Activated CD4-positive, alpha-beta T cell treated with anti-CD3 and anti-CD28 coated beads for 36 hours (primary cell): ENCODE measurements at regions not wholly inside any gene's neighbourhood (a gene's known extent, or its start where the extent isn't known, plus 50 kb on each side); places are given as distances from the start of the nearest gene placed in this dataset.

Experiments used
- ATAC-seq: fragments of 200-7000 bp; cut with Tn5 transposase; one replicate; pipeline ENCODE4 v1.10.0; 2021; ENCODE audit warnings: mild to moderate bottlenecking, moderate library complexity
- CTCF ChIA-PET: fragments of 350-600 bp; sonication (Branson Sonifier 250); formaldehyde crosslinking; loops from one replicate; lab custom pipeline; 2021; ENCODE audit warnings: antibody characterized with exemption; lab: Charles Lee
- POLR2A ChIA-PET: fragments of 350-600 bp; sonication (Branson Sonifier 250); formaldehyde crosslinking; loops from one replicate; lab custom pipeline; 2021; ENCODE audit warnings: antibody characterized with exemption, inconsistent platforms; lab: Charles Lee
- DNase-seq: peaks from one replicate; pipeline ENCODE4 v3.0.0-alpha.2; 2020
- H3K27ac Mint-ChIP-seq: one replicate; pipeline ENCODE4 v1.8.0; 2021; ENCODE audit warnings: mixed read lengths
- H3K27me3 Mint-ChIP-seq: one replicate; pipeline ENCODE4 v1.8.0; 2021; ENCODE audit warnings: mixed read lengths
- H3K36me3 Mint-ChIP-seq: one replicate; pipeline ENCODE4 v1.8.0; 2021; ENCODE audit warnings: low read depth, mixed read lengths
- H3K4me1 Mint-ChIP-seq: one replicate; pipeline ENCODE4 v1.8.0; 2021; ENCODE audit warnings: mixed read lengths
- H3K4me3 Mint-ChIP-seq: one replicate; pipeline ENCODE4 v1.8.0; 2021; ENCODE audit warnings: mild to moderate bottlenecking, moderate library complexity, mixed read lengths
- H3K9me3 Mint-ChIP-seq: one replicate; pipeline ENCODE4 v1.8.0; 2021; ENCODE audit warnings: low read depth, mixed read lengths
- intact Hi-C, 2 experiments: fragments of 100-400 bp; cut with DNase I in 1 of 2; cut with micrococcal nuclease in 1 of 2; formaldehyde crosslinking; loops; one replicate each; pipeline versions ENCODE4 v1.14.2 to v1.15.1; 2022 to 2024; cut with DNase I, micrococcal nuclease

DNA sequence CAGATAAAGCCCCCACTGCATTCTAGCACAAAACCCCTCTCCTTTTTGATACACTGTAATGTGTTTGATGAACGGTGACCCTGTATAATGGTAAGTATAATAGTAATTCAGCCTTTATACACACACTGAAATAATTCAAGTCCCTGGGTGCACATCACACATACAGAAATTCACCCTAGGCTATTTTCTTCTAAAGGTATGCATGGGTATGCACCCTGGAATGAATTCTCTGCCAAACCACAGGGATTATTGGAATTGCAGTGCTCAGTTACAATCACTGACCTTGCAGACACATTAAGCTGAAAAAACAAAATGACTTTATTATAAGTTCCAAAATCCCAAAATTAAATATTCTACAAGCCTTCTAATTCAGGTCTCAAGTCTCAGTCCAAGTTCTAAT is 245.9 kb upstream of the FAT3 start:
- ATAC-seq (no peak), DNase-seq (no peak)
- Mint-ChIP-seq H3K4me1 (no peaks in the 10 kb centered on the region), H3K4me3 (no peak overlapping the region), H3K27me3 (no peaks in the 10 kb centered on the region), H3K27ac (no peak overlapping the region), H3K36me3 (no peaks in the 10 kb centered on the region), H3K9me3 (peaks cover 3% of the 10 kb centered on the region)
- intact Hi-C loops, result no loop called here
- POLR2A ChIA-PET, result no interaction called here
- CTCF ChIA-PET, result no interaction called here

DNA sequence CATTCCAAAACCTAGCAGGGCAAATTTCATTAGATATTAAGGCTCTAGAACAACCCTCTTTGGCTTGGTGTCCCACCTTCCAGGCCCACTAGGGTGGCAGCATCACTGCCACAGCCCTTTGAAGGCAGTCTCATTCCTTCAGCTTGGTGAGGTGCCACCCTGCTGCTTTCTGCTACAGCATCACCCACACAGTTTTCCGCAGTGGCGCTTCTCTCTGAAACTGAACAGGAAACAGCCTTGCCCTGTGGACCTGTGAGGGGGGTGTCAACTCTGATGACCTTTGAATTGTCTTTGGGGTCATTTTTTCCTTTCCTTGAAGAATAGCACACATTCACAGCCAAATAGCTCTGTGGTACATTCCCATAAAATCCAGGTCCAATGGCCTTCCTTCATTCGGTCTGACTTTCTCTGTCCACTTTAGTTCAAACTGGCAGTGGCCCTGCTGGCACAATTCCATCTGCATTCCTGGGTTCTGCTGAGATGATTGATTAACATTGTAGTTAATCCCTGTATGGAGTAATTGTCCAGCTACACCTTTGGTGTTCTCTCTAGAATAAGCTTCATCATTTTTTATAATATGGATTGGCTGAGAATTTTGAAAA is 251.9 kb upstream of the FAT3 start:
- ATAC-seq, result no peak
- Mint-ChIP-seq H3K27ac (no peak overlapping the region), H3K36me3 (no peaks in the 10 kb centered on the region), H3K9me3 (peaks cover 2% of the 10 kb centered on the region), H3K4me1 (no peaks in the 10 kb centered on the region), H3K27me3 (no peaks in the 10 kb centered on the region), H3K4me3 (no peak overlapping the region)
- no peak for DNase-seq
- ChIA-PET CTCF (no interaction called here), POLR2A (no interaction called here)
- intact Hi-C loops, result no loop called here

DNA sequence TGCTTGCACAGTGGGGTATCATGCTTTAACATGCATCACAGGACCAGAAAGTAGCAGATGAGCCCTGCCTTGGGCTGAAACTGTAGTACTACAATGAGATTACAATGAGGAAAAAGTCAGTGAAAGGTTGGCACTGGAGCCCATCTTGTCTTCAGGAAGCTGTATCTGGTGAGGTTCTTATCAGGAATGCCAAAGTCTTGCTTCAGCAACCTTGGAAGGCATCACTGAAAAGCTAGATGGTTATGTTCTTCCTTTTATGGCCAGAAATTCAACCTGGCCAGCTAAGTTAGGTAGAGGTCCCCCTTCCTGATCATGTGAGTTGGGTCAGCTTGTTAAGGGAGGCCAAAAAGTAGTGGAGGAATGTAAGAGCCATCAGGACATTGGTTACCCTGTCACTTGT is 254.0 kb upstream of the FAT3 start:
- Mint-ChIP-seq H3K27me3 (no peaks in the 10 kb centered on the region), H3K27ac (no peak overlapping the region), H3K9me3 (peaks cover 2% of the 10 kb centered on the region), H3K36me3 (no peaks in the 10 kb centered on the region), H3K4me3 (no peak overlapping the region), H3K4me1 (no peaks in the 10 kb centered on the region)
- DNase-seq, result no peak
- ChIA-PET CTCF (no interaction called here), POLR2A (no interaction called here)
- intact Hi-C loops, result no loop called here
- ATAC-seq, result no peak

DNA sequence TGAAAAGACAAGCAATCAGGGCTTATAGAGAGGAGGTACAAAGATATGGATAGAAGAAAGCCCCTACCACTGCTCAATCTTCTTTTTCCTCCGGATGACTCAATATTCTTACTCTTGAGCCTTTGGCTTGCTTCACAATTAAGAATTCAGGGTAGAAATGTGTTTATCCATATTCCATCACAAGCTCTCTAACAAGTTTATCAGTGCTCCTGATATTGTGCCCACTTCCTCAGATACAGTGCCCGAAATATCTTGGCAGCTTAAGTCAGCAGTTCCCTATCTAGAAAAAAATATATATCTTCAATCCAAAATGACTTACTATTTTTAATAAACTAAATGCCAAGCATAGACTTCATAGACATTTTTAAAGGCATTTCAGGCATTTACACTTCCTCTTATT is 255.1 kb upstream of the FAT3 start:
- H3K27me3 Mint-ChIP-seq, result no peaks in the 10 kb centered on the region
- H3K9me3 Mint-ChIP-seq, result peaks cover 2% of the 10 kb centered on the region
- ChIA-PET CTCF (no interaction called here), POLR2A (no interaction called here)
- H3K27ac Mint-ChIP-seq, result no peak overlapping the region
- no peaks in the 10 kb centered on the region for H3K36me3 Mint-ChIP-seq
- intact Hi-C loops, result no loop called here
- no peak overlapping the region for H3K4me3 Mint-ChIP-seq
- no peaks in the 10 kb centered on the region for H3K4me1 Mint-ChIP-seq
- DNase-seq, result no peak
- ATAC-seq, result no peak

DNA sequence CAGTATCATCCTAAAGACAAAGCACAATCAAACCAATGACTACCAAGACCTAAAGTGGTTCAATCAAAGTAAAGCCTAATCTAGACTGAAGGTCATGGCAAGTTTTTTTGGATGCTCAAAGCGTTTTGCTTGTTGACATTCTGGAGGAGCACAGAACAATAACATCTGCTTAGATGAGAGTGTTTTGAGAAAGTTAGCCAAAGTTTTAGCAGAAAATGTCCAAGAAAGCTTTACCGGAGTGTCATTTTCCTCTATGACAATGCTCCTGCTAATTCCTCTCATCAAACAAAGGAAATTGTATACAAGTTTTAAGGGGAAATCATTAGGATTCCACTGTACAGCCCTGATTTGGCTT is 256.9 kb upstream of the FAT3 start:
- DNase-seq (no peak), ATAC-seq (no peak)
- ChIA-PET POLR2A (no interaction called here), CTCF (no interaction called here)
- H3K27me3 Mint-ChIP-seq, result no peaks in the 10 kb centered on the region
- no peak overlapping the region for H3K4me3 Mint-ChIP-seq
- intact Hi-C loops, result no loop called here
- no peak overlapping the region for H3K27ac Mint-ChIP-seq
- no peaks in the 10 kb centered on the region for H3K36me3 Mint-ChIP-seq
- peaks cover 3% of the 10 kb centered on the region for H3K9me3 Mint-ChIP-seq
- no peaks in the 10 kb centered on the region for H3K4me1 Mint-ChIP-seq

DNA sequence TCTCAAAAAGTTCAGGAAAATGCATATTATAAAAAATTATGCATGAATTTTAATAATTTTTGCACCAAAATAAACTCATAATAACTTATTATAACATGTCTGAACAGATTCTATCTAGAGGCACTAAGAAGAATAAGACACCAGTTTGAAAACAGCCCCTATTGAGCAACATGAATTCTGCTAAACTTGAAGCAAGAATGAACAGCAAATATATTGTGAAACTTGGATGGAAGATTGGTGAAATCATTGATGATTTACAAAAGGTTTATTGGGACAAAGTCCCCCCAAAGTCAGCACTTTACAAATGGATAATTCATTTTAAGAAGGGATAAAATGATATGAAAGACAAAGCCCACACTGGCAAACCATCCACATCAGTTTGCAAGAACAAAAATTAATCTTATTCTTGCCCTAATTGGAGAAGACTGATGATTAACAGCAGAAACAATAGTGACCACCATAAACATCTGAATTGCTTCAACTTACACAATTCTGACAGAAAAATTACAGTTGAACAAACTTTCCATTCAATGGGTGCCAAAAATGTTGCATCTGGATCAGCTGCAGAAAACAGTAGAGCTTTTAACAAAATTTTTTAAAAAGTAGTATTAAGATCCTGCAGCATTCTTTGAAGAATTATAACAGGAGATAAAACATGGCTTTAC is 257.5 kb upstream of the FAT3 start:
- Mint-ChIP-seq H3K9me3 (peaks cover 6% of the 10 kb centered on the region), H3K4me3 (no peak overlapping the region), H3K36me3 (no peaks in the 10 kb centered on the region), H3K4me1 (no peaks in the 10 kb centered on the region), H3K27ac (no peak overlapping the region), H3K27me3 (no peaks in the 10 kb centered on the region)
- intact Hi-C loops, result no loop called here
- no peak for DNase-seq
- CTCF ChIA-PET, result no interaction called here
- POLR2A ChIA-PET, result no interaction called here
- ATAC-seq, result no peak

DNA sequence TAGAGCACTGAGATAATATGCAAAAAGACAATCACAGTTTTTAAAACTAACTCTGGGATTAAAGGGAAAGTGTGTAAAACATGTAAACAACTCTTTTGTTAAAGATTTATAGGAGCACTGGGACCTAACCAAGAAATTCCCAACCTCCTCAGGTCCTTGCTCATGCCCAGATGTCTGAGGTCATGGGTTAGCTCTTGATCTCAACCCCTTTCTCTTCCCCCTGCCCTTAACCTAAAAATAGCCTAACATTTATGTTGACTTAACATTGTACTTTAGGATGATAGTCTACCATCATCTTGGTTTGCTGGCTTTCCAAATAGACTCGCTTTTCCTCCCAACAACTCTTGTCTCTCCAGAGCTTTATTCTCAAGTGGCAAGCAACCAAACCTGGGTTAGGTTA is 258.2 kb upstream of the FAT3 start:
- DNase-seq, result no peak
- ChIA-PET POLR2A (no interaction called here), CTCF (no interaction called here)
- H3K4me1 Mint-ChIP-seq, result no peaks in the 10 kb centered on the region
- H3K27ac Mint-ChIP-seq, result no peak overlapping the region
- H3K9me3 Mint-ChIP-seq, result peaks cover 8% of the 10 kb centered on the region
- ATAC-seq, result no peak
- no peak overlapping the region for H3K4me3 Mint-ChIP-seq
- intact Hi-C loops, result no loop called here
- H3K36me3 Mint-ChIP-seq, result no peaks in the 10 kb centered on the region
- H3K27me3 Mint-ChIP-seq, result no peaks in the 10 kb centered on the region

DNA sequence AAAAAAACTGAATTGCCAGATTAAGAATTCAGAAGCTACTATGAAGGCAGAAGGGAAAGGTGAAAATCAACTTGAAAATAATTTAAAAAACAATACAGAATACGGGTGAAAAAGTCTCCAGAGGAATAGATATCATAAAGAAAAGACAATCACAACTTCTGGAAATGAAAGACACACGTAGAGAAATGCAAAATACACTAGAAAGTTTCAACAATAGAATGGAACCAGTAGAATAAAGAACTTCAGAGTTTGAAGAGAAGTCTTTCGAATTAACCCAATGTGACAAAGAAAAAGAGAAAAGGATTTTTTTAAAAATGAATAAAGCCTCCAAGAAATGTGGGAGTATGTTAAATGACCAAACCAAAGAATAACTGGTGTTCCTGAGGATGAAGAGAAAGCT is 263.8 kb upstream of the FAT3 start:
- no peak for DNase-seq
- POLR2A ChIA-PET, result no interaction called here
- no peaks in the 10 kb centered on the region for H3K27me3 Mint-ChIP-seq
- H3K4me3 Mint-ChIP-seq, result no peak overlapping the region
- CTCF ChIA-PET, result no interaction called here
- peaks cover 28% of the 10 kb centered on the region for H3K9me3 Mint-ChIP-seq
- no peak for ATAC-seq
- H3K36me3 Mint-ChIP-seq, result no peaks in the 10 kb centered on the region
- no peak overlapping the region for H3K27ac Mint-ChIP-seq
- intact Hi-C loops, result no loop called here
- H3K4me1 Mint-ChIP-seq, result no peaks in the 10 kb centered on the region

DNA sequence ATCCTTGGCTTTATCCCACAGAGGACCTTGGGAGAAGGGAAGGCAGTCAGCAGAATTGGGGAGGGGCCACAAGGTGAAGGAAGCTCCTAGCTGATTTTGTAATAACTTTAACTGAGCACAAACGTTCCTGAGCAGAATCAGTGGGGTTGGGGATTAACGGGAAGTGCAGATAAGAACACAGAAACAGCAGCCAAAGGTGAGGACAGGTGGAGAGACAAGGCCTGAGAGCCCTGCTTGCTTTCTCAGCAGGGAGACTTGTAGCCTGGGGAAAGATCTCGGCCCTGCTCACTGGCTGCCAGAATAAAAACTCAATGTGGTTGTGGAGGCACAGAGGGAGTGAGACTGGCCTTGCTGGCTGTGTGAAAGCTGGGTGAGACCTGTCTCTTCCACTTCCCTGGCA is 265.2 kb upstream of the FAT3 start:
- POLR2A ChIA-PET, result no interaction called here
- H3K4me3 Mint-ChIP-seq, result no peak overlapping the region
- DNase-seq (no peak), ATAC-seq (no peak)
- no peaks in the 10 kb centered on the region for H3K4me1 Mint-ChIP-seq
- no peak overlapping the region for H3K27ac Mint-ChIP-seq
- H3K36me3 Mint-ChIP-seq, result no peaks in the 10 kb centered on the region
- intact Hi-C loops, result no loop called here
- CTCF ChIA-PET, result no interaction called here
- peaks cover 28% of the 10 kb centered on the region for H3K9me3 Mint-ChIP-seq
- no peaks in the 10 kb centered on the region for H3K27me3 Mint-ChIP-seq

DNA sequence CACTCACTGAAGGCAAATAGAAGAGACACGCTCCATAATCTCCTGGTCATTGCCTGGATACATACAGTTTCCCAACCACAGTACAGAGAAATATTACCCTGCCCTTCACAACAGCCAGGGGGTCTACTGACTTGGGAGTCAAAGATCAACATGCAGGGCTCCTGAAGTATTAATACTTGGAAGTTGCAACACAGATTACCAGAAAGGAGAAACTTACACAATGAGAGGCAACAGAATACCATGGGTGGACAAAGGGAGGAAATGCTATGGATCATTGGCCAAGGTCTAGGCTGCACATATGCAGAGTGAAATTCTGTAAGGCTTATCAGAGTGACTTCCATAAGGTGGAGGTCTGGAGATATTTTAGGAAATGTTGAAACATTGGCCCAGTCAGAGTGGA is 267.9 kb upstream of the FAT3 start:
- no peak for ATAC-seq
- Mint-ChIP-seq H3K27me3 (no peaks in the 10 kb centered on the region), H3K9me3 (peaks cover 22% of the 10 kb centered on the region), H3K4me3 (no peak overlapping the region), H3K4me1 (no peaks in the 10 kb centered on the region), H3K27ac (no peak overlapping the region), H3K36me3 (no peaks in the 10 kb centered on the region)
- no peak for DNase-seq
- CTCF ChIA-PET, result no interaction called here
- POLR2A ChIA-PET, result no interaction called here
- intact Hi-C loops, result no loop called here

DNA sequence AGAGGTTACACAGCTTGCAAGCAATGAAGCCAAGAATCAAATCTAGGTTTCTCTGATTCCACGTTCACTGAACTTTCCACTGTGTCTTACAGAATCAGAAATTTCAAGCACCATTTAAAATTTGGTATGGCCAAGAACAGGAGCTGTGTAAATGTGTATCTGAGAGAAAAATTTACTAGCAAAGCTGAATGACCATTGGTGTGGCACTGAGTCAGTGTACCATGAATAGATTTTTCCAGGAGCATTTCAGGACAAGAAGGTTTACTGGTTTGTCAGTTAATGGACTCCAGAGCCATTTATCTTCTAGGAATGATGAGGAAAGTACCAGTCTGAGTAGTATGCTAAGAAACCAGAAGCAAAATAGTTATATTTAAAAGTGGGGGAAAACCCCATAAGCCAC is 269.4 kb upstream of the FAT3 start:
- H3K27me3 Mint-ChIP-seq, result no peaks in the 10 kb centered on the region
- no peaks in the 10 kb centered on the region for H3K4me1 Mint-ChIP-seq
- no peak overlapping the region for H3K27ac Mint-ChIP-seq
- POLR2A ChIA-PET, result no interaction called here
- CTCF ChIA-PET, result no interaction called here
- ATAC-seq, result no peak
- DNase-seq, result no peak
- peaks cover 10% of the 10 kb centered on the region for H3K9me3 Mint-ChIP-seq
- no peaks in the 10 kb centered on the region for H3K36me3 Mint-ChIP-seq
- H3K4me3 Mint-ChIP-seq, result no peak overlapping the region
- intact Hi-C loops, result no loop called here

DNA sequence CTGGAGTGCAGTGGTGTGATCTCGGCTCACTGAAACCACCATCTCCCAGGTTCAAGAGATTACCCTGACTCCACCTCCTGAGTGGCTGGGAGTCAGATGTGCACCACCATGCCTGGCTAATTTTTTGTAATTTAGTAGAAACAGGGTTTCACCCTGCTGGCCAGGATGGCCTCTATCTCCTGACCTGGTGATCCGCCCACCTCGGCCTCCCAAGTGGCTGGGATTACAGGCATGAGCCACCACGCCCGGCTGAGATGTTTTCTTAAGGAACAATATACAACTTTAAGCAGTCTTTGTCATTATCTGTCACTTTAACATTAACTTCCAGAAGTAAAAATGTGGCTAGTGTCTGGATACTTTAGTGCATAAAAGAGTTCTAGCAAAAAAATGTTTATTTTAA is 272.6 kb upstream of the FAT3 start:
- DNase-seq (no peak), ATAC-seq (no peak)
- ChIA-PET POLR2A (no interaction called here), CTCF (interaction anchor here (0.7 kb wide), 1 partner anchor 1660 kb away, joined by 3 read pairs; no protein-coding TSS in a partner anchor)
- Mint-ChIP-seq H3K36me3 (no peaks in the 10 kb centered on the region), H3K27ac (no peak overlapping the region), H3K4me1 (no peaks in the 10 kb centered on the region), H3K27me3 (no peaks in the 10 kb centered on the region), H3K4me3 (no peak overlapping the region), H3K9me3 (peaks cover 8% of the 10 kb centered on the region)
- intact Hi-C loops, result no loop called here
